ENCODE measurements at regions not wholly inside any gene's neighbourhood (a gene's known extent, or its start where the extent isn't known, plus 50 kb on each side); places are given as distances from the start of the nearest gene placed in this dataset.

GRCh38 chr3:139095803-139096466 is 51.2 kb upstream of the PRR23C start:
- Histone ChIP-seq H3K4me1 (ENCODE audit: insufficient read depth) (no peaks in the 10 kb centered on the region), H4K20me1 (ENCODE audit: insufficient read depth) (no peaks in the 10 kb centered on the region), H3K79me2 (ENCODE audit: insufficient read depth) (no peaks in the 10 kb centered on the region), H3K9me3 (ENCODE audit: low read depth) (no peaks in the 10 kb centered on the region), H3K27ac (no peak overlapping the region), H3K9me2 (ENCODE audit: insufficient read depth) (no peaks in the 10 kb centered on the region), H3K9ac (no peak overlapping the region), H3K4me2 (ENCODE audit: unreplicated experiment) (no peak overlapping the region), H3K27me3 (replicated peaks; ENCODE audit: insufficient read depth) (peaks cover 16% of the 10 kb centered on the region; the same call in 1 of the 2 replicates), H2AFZ (no peak overlapping the region), H3F3A (ENCODE audit: insufficient read depth) (no peaks in the 10 kb centered on the region), H3K4me3 (no peak overlapping the region), H3K36me3 (ENCODE audit: low read depth) (no peaks in the 10 kb centered on the region)
- DNase-seq, result no peak
- WGBS, 2 experiments (ENCODE audit: low coverage in 1 of 2, low lambda C conversion rate in 2 of 2, missing lambda C conversion rate in 2 of 2), result 5 to 8% methylated on average over 4 of the region's 4 CpGs
- TF ChIP-seq EZH2 (IDR thresholded peaks at IDR 0.05; ENCODE audit: insufficient read depth, poor library complexity, severe bottlenecking) (no peak), EZH2phosphoT487 (IDR thresholded peaks at IDR 0.05; ENCODE audit: insufficient read depth, low read depth) (no peak)
- in situ Hi-C loops (cut with MboI), result no loop called here

DNA sequence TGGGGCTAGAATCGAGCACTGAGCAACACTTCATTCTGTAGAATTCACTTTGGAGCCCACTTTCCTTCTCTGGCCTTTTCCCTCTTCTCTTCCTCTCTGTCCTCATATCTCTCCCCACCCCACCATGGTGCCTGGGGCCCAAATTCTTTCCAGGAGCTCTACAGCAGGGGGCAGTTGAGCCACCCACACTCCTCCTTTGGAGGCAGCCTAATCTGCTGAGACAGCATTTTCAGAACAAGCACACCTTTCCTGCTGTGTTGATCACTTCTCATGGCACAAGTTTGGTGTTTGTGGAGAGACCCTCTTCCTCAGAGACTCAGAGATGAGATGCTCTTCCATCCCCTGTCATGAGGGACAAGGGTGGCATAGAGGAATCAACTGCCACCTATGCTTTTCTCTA is 52.0 kb upstream of the PRR23C start:
- no peak overlapping the region for H2AFZ ChIP-seq
- no peak overlapping the region for H3K9ac ChIP-seq
- 0% methylated on average over 1 of the region's 1 CpG for WGBS, 2 experiments (ENCODE audit: low coverage in 1 of 2, low lambda C conversion rate in 2 of 2, missing lambda C conversion rate in 2 of 2)
- H3K9me2 ChIP-seq (ENCODE audit: insufficient read depth), result no peaks in the 10 kb centered on the region
- H3K4me3 ChIP-seq, result no peak overlapping the region
- H3K4me2 ChIP-seq (ENCODE audit: unreplicated experiment), result no peak overlapping the region
- no peak overlapping the region for H3K27ac ChIP-seq
- H3F3A ChIP-seq (ENCODE audit: insufficient read depth), result no peaks in the 10 kb centered on the region
- in situ Hi-C loops (cut with MboI), result no loop called here
- DNase-seq, result no peak
- H3K9me3 ChIP-seq (ENCODE audit: low read depth), result no peaks in the 10 kb centered on the region
- H3K27me3 ChIP-seq (replicated peaks; ENCODE audit: insufficient read depth), result peaks cover 15% of the 10 kb centered on the region; the same call in 1 of the 2 replicates
- TF ChIP-seq EZH2 (IDR thresholded peaks at IDR 0.05; ENCODE audit: insufficient read depth, poor library complexity, severe bottlenecking), result no peak
- TF ChIP-seq EZH2phosphoT487 (IDR thresholded peaks at IDR 0.05; ENCODE audit: insufficient read depth, low read depth), result no peak
- H3K36me3 ChIP-seq (ENCODE audit: low read depth), result no peaks in the 10 kb centered on the region
- H3K4me1 ChIP-seq (ENCODE audit: insufficient read depth), result no peaks in the 10 kb centered on the region
- H3K79me2 ChIP-seq (ENCODE audit: insufficient read depth), result no peaks in the 10 kb centered on the region
- H4K20me1 ChIP-seq (ENCODE audit: insufficient read depth), result no peaks in the 10 kb centered on the region

DNA sequence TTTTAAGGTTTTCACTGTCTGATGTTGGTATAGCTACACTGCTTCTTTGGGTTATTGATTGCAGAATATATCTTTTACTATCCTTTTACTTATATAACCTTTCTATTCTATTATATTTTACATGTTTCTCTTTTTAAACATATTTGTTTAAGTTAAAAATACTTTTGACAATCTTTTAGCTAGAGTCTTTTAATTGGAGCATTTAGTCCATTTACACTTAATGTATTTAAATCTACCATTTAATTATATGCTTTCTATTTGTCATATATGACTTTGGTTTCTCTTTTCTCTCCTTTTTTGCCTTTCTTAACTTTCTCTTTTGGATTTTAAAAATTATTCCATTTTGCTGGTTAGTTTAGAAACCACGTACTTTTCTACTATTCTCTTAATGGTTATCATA is 53.7 kb upstream of the PRR23C start:
- H3K4me2 ChIP-seq (ENCODE audit: unreplicated experiment), result no peak overlapping the region
- no peak for TF ChIP-seq EZH2phosphoT487 (IDR thresholded peaks at IDR 0.05; ENCODE audit: insufficient read depth, low read depth)
- TF ChIP-seq EZH2 (IDR thresholded peaks at IDR 0.05; ENCODE audit: insufficient read depth, poor library complexity, severe bottlenecking), result no peak
- no peaks in the 10 kb centered on the region for H3K9me3 ChIP-seq (ENCODE audit: low read depth)
- H3K36me3 ChIP-seq (ENCODE audit: low read depth), result no peaks in the 10 kb centered on the region
- H3K27ac ChIP-seq, result no peak overlapping the region
- WGBS, 2 experiments (ENCODE audit: low coverage in 1 of 2, low lambda C conversion rate in 2 of 2, missing lambda C conversion rate in 2 of 2), result 83 to 88% methylated on average over 1 of the region's 1 CpG
- H3K4me3 ChIP-seq, result no peak overlapping the region
- no peak overlapping the region for H2AFZ ChIP-seq
- no peaks in the 10 kb centered on the region for H4K20me1 ChIP-seq (ENCODE audit: insufficient read depth)
- no peaks in the 10 kb centered on the region for H3K9me2 ChIP-seq (ENCODE audit: insufficient read depth)
- no peak for DNase-seq
- peaks cover 11% of the 10 kb centered on the region; the same call in 1 of the 2 replicates for H3K27me3 ChIP-seq (replicated peaks; ENCODE audit: insufficient read depth)
- no peaks in the 10 kb centered on the region for H3K79me2 ChIP-seq (ENCODE audit: insufficient read depth)
- no peaks in the 10 kb centered on the region for H3F3A ChIP-seq (ENCODE audit: insufficient read depth)
- in situ Hi-C loops (cut with MboI), result no loop called here
- H3K9ac ChIP-seq, result no peak overlapping the region
- no peaks in the 10 kb centered on the region for H3K4me1 ChIP-seq (ENCODE audit: insufficient read depth)

DNA sequence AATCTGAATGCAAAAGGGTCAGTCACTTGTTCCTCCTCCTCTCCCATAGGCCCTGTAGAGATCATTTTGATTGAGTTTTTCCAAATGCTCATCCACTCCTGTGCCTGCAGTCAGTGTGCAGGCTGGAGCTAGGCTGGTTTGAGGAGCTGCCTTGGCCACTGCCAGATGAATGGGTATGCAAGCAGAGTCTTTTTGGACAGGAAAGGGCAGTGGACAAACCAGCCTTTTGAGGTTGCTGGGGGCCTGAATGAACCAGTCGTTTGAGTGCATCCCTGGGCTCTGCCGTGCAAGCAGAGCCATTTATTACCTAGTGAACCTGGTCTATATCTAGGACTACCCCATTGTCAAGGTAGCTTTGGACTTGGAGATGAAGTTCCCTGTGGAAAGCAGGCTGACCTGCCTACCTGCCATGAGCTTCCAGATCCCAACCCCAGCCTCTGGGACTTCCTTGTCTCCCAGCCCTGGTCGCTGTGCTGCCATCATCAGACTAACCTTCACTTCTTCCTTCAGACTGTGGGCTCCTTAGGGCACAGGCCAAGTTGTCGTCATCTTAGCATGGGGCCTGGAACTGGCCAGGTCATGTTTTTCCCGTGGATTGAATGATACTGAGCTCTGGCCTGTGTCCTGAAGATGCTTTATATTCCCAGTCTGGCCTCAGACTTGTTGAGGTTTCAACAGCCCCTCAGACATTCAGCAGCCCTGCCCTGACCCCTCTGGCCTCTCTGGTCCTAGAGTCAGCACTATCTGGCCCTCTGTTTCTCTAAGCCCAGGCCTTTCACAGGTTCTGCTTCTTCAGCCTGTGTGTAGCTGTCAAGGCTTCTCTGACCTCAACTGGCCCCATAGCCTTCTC is 55.5 kb upstream of the PRR23C start:
- WGBS, 2 experiments (ENCODE audit: low coverage in 1 of 2, low lambda C conversion rate in 2 of 2, missing lambda C conversion rate in 2 of 2), result 48 to 50% methylated on average over 5 of the region's 5 CpGs
- in situ Hi-C loops (cut with MboI), result no loop called here
- H4K20me1 ChIP-seq (ENCODE audit: insufficient read depth), result no peaks in the 10 kb centered on the region
- no peak overlapping the region for H3K9ac ChIP-seq
- no peak for TF ChIP-seq EZH2phosphoT487 (IDR thresholded peaks at IDR 0.05; ENCODE audit: insufficient read depth, low read depth)
- TF ChIP-seq EZH2 (IDR thresholded peaks at IDR 0.05; ENCODE audit: insufficient read depth, poor library complexity, severe bottlenecking), result no peak
- H3F3A ChIP-seq (ENCODE audit: insufficient read depth), result no peaks in the 10 kb centered on the region
- no peaks in the 10 kb centered on the region for H3K9me2 ChIP-seq (ENCODE audit: insufficient read depth)
- no peak overlapping the region for H2AFZ ChIP-seq
- DNase-seq, result no peak
- H3K27me3 ChIP-seq (replicated peaks; ENCODE audit: insufficient read depth), result peaks cover 11% of the 10 kb centered on the region; the same call in 1 of the 2 replicates
- H3K4me1 ChIP-seq (ENCODE audit: insufficient read depth), result no peaks in the 10 kb centered on the region
- H3K9me3 ChIP-seq (ENCODE audit: low read depth), result no peaks in the 10 kb centered on the region
- no peak overlapping the region for H3K27ac ChIP-seq
- no peaks in the 10 kb centered on the region for H3K36me3 ChIP-seq (ENCODE audit: low read depth)
- H3K79me2 ChIP-seq (ENCODE audit: insufficient read depth), result no peaks in the 10 kb centered on the region
- no peak overlapping the region for H3K4me3 ChIP-seq
- H3K4me2 ChIP-seq (ENCODE audit: unreplicated experiment), result no peak overlapping the region
